ENCODE measurements at regions not wholly inside any gene's neighbourhood (a gene's known extent, or its start where the extent isn't known, plus 50 kb on each side); places are given as distances from the start of the nearest gene placed in this dataset.

DNA sequence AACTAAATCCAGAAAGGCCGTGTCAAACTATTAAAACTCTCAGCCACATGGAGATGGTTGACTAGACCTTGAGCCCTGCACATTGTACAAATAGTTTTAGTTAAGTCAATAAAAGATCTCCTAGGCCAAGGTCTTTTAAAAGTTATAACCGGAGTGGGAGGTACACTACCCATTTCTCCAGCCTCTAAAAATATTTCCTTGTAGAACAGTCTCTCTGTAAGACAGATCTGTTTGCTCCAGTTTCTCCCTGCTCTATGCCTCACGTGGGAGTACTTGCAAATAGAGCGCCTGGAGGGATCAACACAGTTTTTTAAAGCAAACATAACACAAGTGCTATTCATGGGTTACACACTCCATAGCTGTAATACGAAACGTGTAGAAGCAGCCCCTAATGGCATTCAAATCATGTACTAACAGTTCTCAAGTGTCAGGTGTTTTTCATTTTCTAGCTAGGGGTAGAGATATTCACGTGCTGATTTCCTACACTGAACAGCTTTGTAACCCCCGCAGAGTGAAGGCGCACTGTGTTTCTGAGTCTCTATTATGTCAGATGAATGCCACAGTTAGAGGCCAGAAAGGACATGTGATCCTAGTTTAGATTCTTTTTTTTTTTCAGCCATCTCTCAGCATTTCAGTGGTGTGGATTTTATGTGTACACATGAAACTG lies 703.4 kb upstream of the GRAMD2B start:
- TF ChIP-seq, protein P1, sequence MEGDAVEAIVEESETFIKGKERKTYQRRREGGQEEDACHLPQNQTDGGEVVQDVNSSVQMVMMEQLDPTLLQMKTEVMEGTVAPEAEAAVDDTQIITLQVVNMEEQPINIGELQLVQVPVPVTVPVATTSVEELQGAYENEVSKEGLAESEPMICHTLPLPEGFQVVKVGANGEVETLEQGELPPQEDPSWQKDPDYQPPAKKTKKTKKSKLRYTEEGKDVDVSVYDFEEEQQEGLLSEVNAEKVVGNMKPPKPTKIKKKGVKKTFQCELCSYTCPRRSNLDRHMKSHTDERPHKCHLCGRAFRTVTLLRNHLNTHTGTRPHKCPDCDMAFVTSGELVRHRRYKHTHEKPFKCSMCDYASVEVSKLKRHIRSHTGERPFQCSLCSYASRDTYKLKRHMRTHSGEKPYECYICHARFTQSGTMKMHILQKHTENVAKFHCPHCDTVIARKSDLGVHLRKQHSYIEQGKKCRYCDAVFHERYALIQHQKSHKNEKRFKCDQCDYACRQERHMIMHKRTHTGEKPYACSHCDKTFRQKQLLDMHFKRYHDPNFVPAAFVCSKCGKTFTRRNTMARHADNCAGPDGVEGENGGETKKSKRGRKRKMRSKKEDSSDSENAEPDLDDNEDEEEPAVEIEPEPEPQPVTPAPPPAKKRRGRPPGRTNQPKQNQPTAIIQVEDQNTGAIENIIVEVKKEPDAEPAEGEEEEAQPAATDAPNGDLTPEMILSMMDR (IDR thresholded peaks at IDR 0.05; ENCODE audit: insufficient read depth, low read length): no peak
- no peak for DNase-seq (ENCODE audit: low read depth)
- H3K4me3 ChIP-seq (ENCODE audit: low read depth, low read length): no peak overlapping the region

DNA sequence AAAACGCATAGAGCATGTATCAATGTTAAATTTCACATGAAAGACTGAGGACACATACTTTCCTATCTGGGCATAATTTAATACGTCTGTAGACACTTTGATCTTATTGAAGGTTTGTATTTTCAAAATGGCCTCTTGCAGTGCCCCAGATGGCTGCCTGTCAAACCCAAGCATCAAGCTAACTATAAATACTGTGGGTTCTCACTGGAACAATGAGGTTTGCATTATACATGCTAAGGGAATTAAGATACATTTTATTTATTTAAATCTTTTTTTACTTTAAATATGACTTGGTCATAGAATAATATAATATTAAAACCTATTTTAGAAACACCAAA lies 702.9 kb upstream of the GRAMD2B start:
- TF ChIP-seq, protein P1 (IDR thresholded peaks at IDR 0.05; ENCODE audit: insufficient read depth, low read length): no peak
- no peak overlapping the region for H3K4me3 ChIP-seq (ENCODE audit: low read depth, low read length)
- no peak for DNase-seq (ENCODE audit: low read depth)

DNA sequence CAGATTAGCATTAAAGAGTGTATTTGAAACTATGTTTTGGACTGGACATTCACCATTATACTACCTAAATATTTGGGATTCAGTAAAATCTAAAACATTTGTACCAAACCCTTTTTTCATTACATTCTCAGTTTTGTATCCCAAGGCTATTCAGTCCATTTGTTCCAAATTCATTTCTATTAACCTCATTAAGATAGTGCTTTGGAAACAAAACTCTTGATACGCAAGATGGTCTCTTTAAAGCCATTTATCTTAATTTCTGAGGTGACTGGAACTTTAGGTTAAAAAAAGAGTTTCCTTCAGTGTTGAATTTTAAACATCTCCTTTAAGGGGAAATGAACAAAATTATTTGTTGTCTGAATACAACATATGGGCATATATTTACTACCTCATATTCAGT lies 702.5 kb upstream of the GRAMD2B start:
- TF ChIP-seq, protein P1 (IDR thresholded peaks at IDR 0.05; ENCODE audit: insufficient read depth, low read length): no peak
- DNase-seq (ENCODE audit: low read depth): no peak
- no peak overlapping the region for H3K4me3 ChIP-seq (ENCODE audit: low read depth, low read length)

DNA sequence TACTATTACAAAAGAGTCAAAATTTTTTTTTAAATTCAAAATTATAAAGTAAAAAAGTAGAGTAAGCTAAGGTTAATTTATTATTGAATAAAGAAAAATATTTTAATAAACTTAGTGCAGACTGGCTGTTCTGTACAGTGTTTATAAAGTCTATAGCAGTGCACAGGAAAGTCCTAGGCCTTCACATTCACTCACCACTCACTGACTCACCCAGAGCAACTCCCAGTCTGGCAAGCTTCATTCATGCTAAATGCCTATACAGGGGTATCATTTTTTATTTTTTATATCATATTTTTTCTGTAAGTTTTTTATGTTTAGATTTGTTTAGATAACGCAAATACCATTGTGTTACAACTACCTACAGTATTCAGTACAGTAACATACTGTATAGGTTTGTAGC lies 700.7 kb upstream of the GRAMD2B start:
- DNase-seq (ENCODE audit: low read depth): peak; percentile 13
- TF ChIP-seq, protein P1 (IDR thresholded peaks at IDR 0.05; ENCODE audit: insufficient read depth, low read length): no peak
- no peak overlapping the region for H3K4me3 ChIP-seq (ENCODE audit: low read depth, low read length)

DNA sequence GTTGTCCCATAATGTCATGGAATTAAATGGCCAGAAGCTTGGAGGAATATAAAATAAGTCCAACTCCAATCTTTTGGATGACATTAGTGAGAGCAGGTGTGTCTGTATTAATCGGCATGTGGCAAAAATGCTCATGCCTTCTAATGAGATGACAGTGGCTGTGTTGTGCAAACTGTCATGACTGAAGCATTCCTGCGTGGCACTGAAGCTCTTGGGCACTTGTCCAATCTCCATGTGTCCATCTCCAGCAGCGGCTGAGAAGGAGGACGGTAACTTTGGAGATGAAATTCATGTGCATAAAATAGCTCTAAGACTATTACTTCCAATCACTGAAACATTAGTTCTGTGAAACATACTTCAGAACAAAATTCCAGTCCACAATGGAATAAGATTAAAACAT lies 697.5 kb upstream of the GRAMD2B start:
- DNase-seq (ENCODE audit: low read depth): no peak
- no peak overlapping the region for H3K4me3 ChIP-seq (ENCODE audit: low read depth, low read length)
- TF ChIP-seq, protein P1 (IDR thresholded peaks at IDR 0.05; ENCODE audit: insufficient read depth, low read length): no peak

DNA sequence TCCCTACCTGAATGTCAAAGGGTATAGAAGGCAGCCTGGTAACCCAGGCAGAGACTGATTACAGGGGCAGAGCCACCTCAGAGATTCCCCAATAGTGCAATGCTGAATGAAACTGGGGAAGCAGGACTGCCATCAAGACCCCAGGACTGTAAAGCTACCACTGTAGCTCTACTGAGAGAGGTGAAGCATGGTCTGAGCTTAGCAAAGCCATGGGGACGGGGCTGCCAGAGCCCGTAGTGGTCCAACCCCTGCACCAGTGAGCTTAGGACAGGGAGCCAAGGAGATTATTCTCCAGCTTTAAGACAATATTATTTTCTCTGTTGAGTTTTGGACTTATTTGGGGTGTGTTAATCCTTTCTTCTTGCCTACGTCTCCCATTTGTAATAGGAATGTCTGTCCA lies 679.3 kb upstream of the GRAMD2B start:
- H3K4me3 ChIP-seq (ENCODE audit: low read depth, low read length): no peak overlapping the region
- TF ChIP-seq, protein P1 (IDR thresholded peaks at IDR 0.05; ENCODE audit: insufficient read depth, low read length): no peak
- no peak for DNase-seq (ENCODE audit: low read depth)

DNA sequence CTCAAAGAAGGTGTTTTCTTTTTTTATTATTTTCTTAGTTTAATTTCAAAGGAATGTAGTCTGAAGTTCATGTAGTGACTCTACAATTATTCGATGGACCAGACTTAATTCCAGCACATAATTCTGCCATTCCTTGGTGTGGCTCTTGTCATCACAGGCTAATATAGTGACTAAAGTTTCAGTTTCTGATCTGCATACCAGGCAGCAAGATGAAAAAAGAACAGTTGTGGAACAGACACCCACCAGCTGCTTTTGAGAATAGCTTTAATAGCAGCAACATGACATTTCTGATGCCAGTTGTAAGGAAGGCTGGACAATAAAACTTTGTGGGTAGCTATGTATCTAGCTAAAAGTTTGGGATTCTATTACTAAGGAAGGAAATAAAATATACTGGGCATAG lies 676.3 kb upstream of the GRAMD2B start:
- TF ChIP-seq, protein P1 (IDR thresholded peaks at IDR 0.05; ENCODE audit: insufficient read depth, low read length): no peak
- H3K4me3 ChIP-seq (ENCODE audit: low read depth, low read length): no peak overlapping the region
- DNase-seq (ENCODE audit: low read depth): no peak
